Dedifferentiated amniotic fluid mesenchymal stem cell (primary cell): ENCODE measurements at regions not wholly inside any gene's neighbourhood (a gene's known extent, or its start where the extent isn't known, plus 50 kb on each side); places are given as distances from the start of the nearest gene placed in this dataset.

Source experiments
- DNase-seq: peaks from one replicate; pipeline ENCODE4 v3.0.0-alpha.2; 2016; ENCODE audit errors: extremely low spot score

DNA sequence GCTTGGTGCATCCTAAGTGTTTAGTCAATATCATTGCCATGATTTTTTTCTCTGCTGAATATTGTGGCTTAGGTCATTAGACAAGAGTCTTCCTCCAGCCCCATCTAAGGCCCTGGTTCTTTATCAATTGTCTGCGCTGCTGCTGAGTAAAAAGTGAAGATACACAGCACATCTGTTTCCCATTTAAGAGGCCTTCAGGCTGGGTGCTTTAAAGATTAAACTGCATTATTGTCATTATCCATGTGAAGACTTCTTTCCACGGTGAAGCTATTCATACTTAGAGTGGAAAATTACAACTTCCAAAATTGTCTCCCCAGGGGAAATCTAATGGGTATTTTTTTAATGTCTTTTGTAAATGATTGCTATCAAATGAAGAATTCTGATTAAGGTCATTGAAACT is 719.8 kb upstream of the LRRC4C start:
- no peak for DNase-seq

DNA sequence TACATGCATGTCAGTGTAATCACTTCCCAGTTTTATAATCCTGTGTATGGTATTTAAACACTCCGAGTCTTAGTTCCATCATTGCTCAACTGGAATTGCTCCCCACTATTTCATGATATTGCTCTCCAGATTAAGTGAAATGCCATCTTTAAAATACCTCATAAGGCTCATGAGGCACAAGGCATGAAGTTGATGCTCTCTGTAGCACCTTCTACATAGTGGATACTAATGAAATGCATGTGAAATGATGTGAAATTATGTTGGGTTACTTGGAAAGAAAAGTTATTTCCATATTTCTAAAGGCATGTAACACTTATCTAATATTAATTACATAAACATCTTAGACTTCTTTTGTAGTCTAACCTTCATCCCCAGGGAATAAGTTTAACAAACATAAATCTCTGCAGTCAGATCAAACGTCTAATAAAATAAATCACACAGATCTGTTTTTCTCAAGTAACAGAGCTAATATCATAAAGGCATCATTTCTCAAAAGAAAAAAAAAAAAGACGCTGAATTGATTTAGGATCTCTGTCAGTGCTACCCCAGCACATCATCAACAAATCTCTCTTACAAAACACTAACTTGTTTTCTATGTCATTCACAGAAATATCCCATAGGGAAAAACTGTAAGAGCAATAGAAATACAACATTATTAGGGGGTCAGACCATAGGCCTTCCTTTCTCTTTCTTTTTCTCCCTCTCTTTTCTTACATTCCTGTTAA is 736.0 kb upstream of the LRRC4C start:
- no peak for DNase-seq

DNA sequence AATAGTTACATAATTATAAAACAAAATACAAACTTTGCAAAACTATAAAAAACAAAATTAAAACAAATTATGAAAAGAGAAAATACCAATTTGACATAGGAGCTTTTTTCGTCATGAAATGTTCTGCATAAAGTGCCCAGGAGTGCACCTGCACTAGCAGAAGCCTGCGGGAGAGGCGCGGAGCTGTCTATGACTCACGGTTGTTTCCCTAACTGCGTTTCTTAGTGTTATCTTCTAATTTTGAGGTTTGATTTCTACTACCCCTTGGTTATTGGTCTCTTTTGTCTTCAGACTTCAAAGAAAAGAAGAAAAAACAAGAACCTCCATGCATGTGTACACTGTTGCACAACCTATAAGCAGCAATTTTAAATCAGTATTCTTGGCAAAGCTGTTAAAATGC is 740.9 kb upstream of the LRRC4C start:
- no peak for DNase-seq

DNA sequence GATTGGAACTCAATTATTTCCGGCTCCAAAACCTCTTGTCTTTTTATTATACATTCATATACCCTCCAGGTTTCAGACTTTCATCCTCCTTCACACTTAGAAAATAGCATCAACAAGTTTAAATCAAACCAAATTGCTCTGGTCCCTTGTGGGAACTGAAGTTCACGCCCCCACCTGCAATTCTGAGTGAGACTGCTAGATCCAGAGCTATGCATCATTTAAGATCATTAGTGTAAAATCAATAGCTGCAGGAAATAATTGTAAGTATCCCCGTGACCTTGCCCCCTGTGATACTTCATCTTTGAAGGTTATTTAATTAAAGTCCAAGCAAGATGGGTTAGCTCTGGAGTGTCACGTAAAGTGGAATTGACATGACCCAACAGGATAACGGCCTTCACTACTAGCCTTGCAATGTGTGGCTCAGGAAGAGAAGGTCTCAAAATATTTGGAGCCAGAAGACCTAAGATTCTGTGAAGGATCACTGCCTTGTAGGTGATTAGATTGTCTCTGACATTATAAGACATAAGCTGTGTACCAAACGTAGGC is 742.2 kb upstream of the LRRC4C start:
- no peak for DNase-seq

DNA sequence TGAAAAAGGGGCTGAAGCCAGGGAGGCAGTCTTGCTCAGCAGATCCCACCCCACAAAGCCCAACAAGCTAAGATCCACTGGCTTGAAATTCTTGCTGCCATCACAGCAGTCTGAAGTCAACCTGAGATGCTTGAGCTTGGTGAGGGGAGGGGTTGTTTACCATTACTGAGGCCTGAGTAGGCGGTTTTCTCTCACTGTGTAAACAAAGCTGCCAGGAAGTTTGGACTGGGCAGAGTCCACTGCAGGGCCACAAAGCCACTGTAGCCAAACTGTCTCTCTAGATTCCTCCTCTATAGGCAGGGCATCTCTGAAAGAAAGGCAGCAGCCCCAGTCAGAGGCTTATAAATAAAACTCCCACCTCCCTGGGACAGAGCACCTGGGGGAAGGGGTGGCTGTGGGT is 746.1 kb upstream of the LRRC4C start:
- DNase-seq = no peak

DNA sequence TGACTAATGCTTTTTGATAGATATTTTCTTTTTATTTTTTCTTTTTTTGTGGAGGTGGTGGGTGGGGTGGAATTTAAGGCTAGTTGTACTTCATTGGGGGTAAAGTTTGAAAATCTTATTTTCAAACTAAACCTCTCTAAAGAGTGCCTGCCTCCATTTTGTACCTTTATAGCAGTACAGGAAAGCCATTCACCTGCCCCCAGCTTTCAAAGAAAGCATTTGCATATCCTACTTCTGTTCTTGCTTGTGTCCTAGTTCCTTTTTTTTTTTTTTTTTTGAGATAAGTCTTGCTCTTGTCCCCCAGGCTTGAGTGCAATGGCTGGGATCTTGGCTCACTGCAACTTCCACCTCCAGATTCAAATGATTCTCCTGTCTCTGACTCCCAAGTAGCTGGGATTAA is 766.2 kb upstream of the LRRC4C start:
- no peak for DNase-seq

DNA sequence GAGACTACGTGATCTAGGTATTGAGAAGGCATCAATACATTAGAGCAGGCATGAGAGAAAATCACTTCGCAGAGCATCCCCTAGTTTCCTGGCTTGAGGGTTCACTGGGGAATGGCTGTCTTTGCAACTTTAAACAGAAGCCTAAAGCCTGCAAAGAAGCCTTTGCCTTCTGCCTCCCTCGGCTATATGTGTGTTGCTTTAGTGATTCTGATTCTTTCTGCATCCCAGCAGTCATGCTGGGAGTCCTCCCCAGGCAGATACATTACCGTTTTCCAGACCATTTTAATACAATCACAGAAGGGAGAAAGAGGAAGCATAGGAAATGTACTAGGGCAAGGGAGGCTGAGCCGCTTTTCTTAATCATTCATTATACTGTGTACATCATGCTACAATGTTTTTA is 773.2 kb upstream of the LRRC4C start:
- no peak for DNase-seq

DNA sequence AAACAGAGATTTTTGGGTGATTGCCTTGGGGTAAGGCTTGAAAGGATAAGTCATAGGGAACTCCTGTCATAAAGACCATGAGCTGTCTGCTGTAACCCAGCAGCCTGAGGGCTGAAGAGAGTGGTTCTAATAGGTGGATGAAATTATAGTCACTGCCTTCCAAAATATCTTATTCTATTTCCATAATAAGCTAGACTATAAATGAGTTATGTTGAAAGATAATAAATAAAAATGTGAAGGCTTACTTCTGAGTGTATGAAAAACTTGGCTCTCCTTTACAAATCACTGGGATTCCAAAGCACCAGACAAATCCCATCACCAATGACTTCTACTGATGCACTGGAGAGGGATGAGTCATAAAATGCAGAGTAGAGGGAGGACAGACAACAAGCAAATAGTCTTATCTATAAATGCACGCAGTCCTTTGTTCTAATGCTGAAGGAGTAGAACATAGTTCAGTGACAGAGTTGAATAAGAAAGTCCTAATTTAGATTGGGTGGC is 775.0 kb upstream of the LRRC4C start:
- no peak for DNase-seq

DNA sequence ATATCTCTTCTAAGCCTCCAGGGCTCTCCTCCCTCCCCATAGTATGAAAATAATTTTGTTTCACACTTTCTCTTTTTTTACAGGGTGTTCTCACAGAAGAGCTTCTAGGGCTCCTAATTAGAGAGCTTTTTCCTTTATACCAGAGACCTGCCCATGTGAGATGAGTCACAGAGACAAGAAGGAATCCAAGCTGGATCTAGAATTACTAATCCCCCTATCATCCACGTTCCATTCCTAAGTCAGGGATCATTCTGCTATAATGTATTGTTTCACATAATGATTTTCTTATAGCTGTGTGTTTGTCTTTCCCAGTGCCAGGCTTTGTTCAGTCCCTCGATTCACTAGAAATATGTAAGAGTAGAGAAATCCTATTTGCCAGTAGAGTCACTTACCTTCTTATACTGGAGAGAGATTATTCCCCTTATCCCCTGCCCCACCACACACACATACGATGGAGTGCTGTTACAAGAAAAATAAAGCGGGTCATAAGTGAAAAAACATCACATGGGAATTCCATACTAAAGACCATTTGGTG is 778.3 kb upstream of the LRRC4C start:
- no peak for DNase-seq

DNA sequence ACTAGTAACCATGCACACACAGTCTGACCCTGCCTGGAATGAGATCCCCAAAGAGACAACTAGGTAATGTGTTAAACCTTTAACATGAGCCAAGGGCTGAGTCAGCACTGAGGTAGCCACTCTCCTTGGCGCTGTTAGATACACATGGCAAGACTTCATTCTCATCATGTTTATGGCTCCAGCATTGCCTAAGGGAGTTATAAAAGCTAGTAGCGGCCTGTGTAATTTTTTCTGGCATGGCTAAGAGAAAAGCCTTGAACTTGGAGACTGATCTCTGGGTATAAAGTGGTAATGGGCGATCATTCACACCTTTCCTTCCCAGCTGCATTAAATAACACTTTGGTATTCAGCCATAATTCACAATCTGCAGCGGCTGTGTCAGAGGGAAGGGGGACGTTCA is 779.7 kb upstream of the LRRC4C start:
- DNase-seq = no peak

DNA sequence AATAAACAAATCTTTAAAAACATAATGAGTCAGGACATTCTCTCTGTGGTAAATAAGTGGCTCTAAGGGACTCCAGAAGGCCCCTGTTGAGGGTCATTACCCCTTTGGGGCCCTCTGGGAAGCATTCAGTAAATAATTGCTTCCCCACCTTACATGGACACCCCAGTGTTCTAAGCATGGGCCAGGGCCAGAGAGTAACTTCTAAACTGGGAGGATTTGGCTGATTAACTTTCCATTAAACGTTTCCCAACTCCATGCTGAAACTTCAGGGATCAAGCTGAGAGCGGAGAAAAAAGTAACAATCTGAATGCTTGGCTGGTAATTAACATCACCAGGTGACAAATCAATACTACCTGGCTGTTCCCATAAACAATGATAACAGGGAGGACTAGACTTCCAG is 783.9 kb upstream of the LRRC4C start:
- no peak for DNase-seq

DNA sequence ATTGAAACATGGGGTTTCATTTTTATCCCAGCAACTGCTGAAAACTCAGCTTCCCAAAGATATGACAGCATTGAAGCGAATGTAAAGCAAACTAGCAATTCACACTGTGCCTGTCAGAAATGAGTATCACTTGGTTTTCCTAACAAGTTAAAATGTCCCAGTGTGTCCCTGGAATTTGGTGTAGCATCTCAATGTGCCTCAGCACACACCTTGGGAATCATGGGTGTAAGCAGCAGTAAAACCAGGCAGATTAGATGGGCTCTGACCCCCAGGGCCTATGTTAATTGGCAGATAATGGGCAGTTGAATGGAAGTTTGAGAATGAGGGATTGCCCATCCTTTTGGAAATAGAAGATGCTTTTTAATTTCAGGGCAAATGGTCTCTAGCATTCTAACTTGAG is 784.9 kb upstream of the LRRC4C start:
- no peak for DNase-seq

DNA sequence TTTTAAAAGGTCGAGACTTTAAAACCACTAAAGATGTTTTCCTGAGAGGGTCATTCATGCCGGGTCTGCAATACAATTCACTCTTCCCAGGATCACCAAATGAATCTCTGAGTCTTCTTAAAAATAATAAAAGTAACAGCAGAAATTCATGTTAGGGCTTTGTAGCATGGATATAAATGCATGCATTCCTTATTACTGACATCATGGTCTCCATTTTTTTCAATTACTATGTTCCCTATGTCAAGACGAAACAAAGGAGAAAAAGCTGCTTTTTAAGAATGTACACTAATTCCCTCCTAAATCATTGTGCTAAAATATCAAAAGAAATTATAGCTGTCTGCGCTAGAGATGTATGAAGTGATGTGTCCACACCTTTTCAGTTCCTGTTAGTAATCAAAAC is 789.9 kb upstream of the LRRC4C start:
- DNase-seq = no peak

DNA sequence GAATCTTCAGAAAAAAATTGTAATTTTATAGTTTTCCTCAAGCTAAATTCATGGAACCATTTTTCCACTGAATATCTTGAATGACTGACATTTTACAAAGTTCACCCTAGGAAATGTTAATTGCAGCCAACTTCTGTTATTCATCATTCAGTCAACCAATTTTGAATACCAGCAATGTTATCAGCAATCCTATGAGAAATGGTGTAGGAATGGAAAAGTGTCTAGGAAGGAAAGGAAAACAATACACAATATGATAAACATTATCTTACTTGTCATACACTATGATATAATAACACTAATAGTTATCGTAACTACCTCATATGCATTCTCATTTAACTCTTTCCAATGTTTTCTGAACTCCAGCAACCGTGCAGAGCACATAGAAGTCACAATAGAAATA is 790.5 kb upstream of the LRRC4C start:
- no peak for DNase-seq

DNA sequence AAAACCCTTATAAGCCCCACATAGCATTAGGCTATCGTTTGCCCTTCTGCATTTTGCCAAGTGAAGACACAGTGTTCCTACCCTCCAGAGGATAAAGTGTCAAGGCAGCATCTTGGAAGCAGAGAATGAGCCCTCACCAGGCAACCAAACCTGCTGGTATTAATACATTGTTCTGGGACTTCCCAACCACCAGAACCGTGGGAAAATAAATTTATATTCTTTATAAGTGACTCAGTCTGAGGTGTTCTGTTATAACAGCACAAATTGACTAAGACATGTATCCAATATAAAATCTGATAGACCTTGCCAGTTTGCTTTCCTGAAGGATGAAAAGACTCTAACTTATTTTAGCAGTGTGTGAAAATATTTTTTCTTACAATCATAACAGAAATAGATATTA is 792.5 kb upstream of the LRRC4C start:
- no peak for DNase-seq

DNA sequence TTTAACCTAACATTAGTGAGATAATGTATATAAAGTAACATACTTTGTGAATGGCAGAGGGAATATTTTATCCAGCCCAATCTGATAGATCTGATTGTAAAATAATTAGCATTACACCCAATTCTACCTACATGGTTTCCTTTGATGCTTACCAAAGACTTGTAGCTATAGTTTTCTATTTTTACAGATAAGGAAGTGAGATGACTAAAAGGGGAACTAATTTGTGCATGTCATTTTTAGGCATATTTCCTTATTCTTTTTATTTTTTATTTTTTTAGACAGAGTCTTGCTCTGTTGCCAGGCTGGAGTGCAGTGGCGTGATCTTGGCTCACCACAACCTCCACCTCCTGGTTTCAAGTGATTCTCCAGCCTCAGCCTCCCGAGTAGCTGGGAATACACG is 793.7 kb upstream of the LRRC4C start:
- DNase-seq = no peak

DNA sequence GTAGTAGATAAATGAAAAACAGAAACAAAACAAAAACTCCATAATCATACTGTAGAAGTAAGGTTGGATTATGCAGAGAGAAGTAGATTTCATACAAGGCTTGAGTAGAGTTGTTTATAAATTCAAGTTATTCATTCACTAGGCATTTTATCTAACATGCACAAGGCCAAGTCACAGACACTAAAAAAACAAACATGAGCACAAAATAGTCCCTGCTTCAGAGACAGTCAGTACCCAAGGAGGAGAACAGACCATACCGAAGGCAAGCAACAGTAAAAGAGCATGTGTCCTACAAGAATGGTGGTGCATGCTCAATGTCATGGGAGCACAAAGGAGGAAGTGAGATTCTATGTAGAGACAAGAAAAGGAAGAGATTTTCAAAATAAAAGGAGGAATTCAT is 796.5 kb upstream of the LRRC4C start:
- DNase-seq = no peak

DNA sequence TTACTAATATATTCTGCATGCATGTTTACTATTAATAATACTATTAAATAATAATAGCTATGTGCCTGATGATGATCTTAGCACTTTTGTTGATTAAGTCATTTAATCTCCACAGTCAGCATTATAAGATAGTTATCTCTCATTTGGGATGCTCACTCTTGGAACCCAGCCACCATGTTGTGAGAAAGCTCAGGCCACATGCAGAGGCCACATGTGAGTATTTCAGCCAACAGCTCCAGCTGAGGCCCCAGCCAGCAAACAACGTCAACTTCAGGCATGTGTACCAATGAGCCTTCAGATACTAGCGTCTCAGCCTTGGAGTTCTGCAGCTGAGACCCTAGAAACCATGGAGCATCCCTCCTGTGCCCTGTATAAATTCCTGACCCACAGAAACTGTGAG is 798.1 kb upstream of the LRRC4C start:
- no peak for DNase-seq

DNA sequence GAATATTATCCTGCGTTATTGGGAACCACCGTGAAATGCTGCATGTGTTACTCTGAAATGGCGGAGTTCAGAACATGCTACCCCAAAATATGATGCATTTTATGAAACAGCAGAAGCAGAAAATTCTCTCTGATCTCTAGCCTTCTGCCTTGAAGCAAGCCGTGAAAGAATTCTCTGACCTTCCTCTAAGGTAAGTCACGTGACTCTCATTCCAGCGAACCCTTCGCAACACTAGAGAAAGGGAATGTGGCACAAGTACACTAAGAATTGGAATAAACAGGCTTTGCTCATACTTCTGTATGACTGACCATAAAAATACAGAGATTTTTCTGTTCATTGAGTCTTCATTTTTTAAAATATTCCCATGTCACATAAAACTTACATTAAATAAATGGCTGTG is 805.6 kb upstream of the LRRC4C start:
- no peak for DNase-seq

DNA sequence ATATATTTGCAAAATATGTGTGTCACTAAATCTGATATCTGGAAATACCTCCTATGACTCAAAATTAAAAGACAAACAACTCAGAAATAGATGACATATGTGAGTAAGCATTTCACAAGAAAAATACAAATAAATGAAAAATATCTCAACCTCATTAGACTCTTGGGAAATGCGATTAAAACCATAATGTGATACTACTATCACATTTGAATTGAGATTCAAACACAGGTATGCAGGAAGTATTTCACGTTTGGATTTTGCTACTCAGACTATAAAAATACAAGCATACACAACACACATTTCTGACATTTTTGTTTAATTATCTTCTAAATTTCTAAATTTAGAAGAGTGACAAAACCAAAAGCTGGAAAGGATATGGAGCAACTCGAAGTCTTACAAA is 811.9 kb upstream of the LRRC4C start:
- DNase-seq = no peak

DNA sequence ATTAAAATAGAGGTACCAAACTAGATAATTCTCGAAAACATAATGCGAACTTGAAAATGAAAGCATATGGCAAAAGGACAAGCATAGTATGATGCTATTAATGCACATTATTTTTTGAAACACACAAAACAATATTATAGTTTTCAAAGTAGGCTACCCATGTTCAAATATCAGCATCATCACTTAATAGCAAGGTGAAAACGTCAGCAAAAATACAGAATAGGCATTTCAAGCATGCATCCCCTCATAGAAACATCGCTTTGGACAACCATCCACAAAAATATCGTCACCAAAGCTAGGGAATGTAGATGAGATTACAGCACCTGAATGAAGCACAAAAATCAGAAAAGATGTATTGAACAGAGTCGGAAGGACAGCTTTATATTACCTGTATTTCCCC is 814.5 kb upstream of the LRRC4C start:
- DNase-seq = no peak

DNA sequence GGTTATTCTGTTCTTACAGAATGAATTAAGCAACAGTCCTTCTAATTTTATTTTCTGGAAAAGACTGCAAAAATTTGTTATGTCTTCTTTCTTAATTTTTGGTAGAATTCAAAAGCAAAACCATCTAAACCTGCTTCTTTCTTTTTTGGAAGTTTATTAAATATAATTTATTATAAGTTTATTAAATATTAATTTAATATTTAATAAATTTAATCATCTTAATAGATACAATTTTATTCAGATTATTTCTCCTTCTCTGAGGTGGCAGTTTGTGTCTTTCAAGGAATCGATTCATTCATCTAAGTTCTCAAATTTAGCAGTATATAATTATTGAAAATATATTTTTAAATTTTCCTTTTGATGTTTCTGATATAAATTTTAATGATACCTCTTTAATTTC is 837.5 kb upstream of the LRRC4C start:
- no peak for DNase-seq

DNA sequence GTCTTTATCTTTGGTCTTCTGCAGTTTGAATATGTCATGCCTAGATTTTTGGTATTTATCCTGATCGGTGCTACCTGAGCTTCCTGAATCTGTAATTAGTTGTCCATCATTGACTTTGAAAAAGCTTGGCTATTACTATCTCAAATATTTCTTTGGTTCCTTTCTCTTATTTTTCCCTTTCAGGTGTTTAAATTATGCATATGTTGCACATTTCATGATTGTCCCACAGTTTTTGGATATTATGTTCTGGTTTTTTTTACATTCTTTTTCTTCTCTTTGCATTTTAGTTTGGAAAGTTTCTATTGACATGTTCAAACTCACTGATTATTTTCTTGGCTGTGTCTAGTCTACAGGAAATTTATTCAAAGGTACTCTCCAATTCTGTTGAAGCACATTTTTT is 840.3 kb upstream of the LRRC4C start:
- no peak for DNase-seq

DNA sequence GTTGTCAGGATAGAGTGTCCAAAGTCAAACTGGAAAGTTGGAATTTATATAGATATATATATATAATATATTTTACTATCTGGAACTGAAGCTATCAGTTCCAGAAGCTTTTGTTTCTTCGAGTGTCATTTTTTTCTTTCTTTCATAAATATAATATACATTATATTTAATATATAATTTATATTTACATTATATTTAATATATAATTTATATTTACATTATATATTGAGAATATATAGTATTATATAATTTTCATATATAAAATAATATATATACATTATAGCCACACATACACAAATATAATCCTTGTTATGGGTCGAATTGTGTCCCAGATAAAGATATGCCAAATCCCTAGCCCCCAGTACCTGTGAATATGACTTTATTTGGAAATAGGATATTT is 842.3 kb upstream of the LRRC4C start:
- DNase-seq = no peak
